Retina (tissue), 1 donor: ENCODE measurements at regions not wholly inside any gene's neighbourhood (a gene's known extent, or its start where the extent isn't known, plus 50 kb on each side); places are given as distances from the start of the nearest gene placed in this dataset.

Experiments
- DNase-seq: peaks from one replicate; pipeline ENCODE4 v3.0.0-alpha.2; 2016

- no peak for DNase-seq
These were observed 130.3 kb upstream of the CCDC68 start for GRCh38 chr18:55089610-55090009.

- DNase-seq, result no peak
These were observed 129.3 kb upstream of the CCDC68 start for GRCh38 chr18:55088561-55088960.

- no peak for DNase-seq
These were observed 128.7 kb upstream of the CCDC68 start for GRCh38 chr18:55088000-55088401.

GRCh38 chr18:55086906-55087305 is 127.6 kb upstream of the CCDC68 start:
- DNase-seq, result no peak

- DNase-seq, result no peak
These were observed 126.5 kb upstream of the CCDC68 start for GRCh38 chr18:55085557-55086285.

- DNase-seq, result no peak
These were observed 125.3 kb upstream of the CCDC68 start for GRCh38 chr18:55084550-55084949.

- no peak for DNase-seq
These were observed 124.2 kb upstream of the CCDC68 start for GRCh38 chr18:55083461-55083860.

GRCh38 chr18:55079481-55080355 is 120.5 kb upstream of the CCDC68 start:
- DNase-seq, result no peak

GRCh38 chr18:55079067-55079466 is 119.8 kb upstream of the CCDC68 start:
- no peak for DNase-seq

GRCh38 chr18:55078303-55078932 is 119.2 kb upstream of the CCDC68 start:
- no peak for DNase-seq

- DNase-seq, result no peak
These were observed 117.5 kb upstream of the CCDC68 start for GRCh38 chr18:55076643-55077218.

GRCh38 chr18:55073834-55074233 is 114.6 kb upstream of the CCDC68 start:
- DNase-seq, result no peak

GRCh38 chr18:55073116-55073515 is 113.9 kb upstream of the CCDC68 start:
- DNase-seq, result no peak

- no peak for DNase-seq
These were observed 113.4 kb upstream of the CCDC68 start for GRCh38 chr18:55072698-55073097.

GRCh38 chr18:55072181-55072580 is 112.9 kb upstream of the CCDC68 start:
- no peak for DNase-seq

- DNase-seq, result no peak
These were observed 110.2 kb upstream of the CCDC68 start for GRCh38 chr18:55069497-55069896.

GRCh38 chr18:55064760-55065159 is 105.5 kb upstream of the CCDC68 start:
- DNase-seq, result no peak

- no peak for DNase-seq
These were observed 104.8 kb upstream of the CCDC68 start for GRCh38 chr18:55064073-55064472.

- DNase-seq, result no peak
These were observed 95.0 kb upstream of the CCDC68 start for GRCh38 chr18:55054021-55054990.

GRCh38 chr18:55048892-55049291 is 89.6 kb upstream of the CCDC68 start:
- no peak for DNase-seq

GRCh38 chr18:55047546-55047945 is 88.3 kb upstream of the CCDC68 start:
- DNase-seq, result no peak

- no peak for DNase-seq
These were observed 82.1 kb upstream of the CCDC68 start for GRCh38 chr18:55041366-55041765.
